ENCODE measurements at regions not wholly inside any gene's neighbourhood (a gene's known extent, or its start where the extent isn't known, plus 50 kb on each side); places are given as distances from the start of the nearest gene placed in this dataset.

DNA sequence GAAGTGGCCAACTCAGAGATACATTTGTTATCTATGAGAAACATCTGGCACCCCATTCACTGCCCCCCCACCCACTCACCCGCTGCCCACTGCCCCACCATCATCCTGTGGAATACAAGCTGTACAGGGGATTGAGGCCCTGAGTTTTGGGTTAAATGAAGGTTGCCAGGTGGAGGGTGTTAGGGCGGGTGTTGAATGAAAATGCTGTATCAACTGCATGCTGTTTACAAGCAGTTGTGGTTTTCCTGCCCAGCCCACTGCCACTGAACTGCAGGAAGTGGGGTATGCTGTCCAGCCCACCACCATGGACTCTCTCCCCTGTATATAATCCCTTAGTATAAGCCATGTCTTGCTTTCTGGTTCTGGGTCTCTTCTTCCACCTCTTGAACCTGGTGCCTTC is 481.9 kb downstream of the METTL4 start:
- TF ChIP-seq, protein P1, sequence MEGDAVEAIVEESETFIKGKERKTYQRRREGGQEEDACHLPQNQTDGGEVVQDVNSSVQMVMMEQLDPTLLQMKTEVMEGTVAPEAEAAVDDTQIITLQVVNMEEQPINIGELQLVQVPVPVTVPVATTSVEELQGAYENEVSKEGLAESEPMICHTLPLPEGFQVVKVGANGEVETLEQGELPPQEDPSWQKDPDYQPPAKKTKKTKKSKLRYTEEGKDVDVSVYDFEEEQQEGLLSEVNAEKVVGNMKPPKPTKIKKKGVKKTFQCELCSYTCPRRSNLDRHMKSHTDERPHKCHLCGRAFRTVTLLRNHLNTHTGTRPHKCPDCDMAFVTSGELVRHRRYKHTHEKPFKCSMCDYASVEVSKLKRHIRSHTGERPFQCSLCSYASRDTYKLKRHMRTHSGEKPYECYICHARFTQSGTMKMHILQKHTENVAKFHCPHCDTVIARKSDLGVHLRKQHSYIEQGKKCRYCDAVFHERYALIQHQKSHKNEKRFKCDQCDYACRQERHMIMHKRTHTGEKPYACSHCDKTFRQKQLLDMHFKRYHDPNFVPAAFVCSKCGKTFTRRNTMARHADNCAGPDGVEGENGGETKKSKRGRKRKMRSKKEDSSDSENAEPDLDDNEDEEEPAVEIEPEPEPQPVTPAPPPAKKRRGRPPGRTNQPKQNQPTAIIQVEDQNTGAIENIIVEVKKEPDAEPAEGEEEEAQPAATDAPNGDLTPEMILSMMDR (IDR thresholded peaks at IDR 0.05), result no peak
- TF ChIP-seq POLR2A (IDR thresholded peaks at IDR 0.05), result no peak

All from right lobe of liver (tissue), 4 donors.